UCSD-AML1 (cell line): ENCODE measurements at regions not wholly inside any gene's neighbourhood (a gene's known extent, or its start where the extent isn't known, plus 50 kb on each side); places are given as distances from the start of the nearest gene placed in this dataset.
"Not testable (repeated sequence)": the region's sequence is repeated elsewhere in the genome, so short reads cannot be mapped to it uniquely, and the experiment has no call there.

Experiments
- DNase-seq: peaks from one replicate; lab custom pipeline; 2025; ENCODE audit not compliant: unreplicated experiment; lab: John Stamatoyannopoulos, UW

- no peak for DNase-seq
Observed at GRCh38 chr11:29629286-29629685, 387.5 kb downstream of the KCNA4 start.

- no peak for DNase-seq
Observed at GRCh38 chr11:29628609-29629008, 388.2 kb downstream of the KCNA4 start.

GRCh38 chr11:29627541-29627940 lies 389.3 kb downstream of the KCNA4 start:
- DNase-seq = no peak

- no peak for DNase-seq
Observed at GRCh38 chr11:29623144-29623722, 393.6 kb downstream of the KCNA4 start.

GRCh38 chr11:29616611-29617010 lies 400.2 kb downstream of the KCNA4 start:
- no peak for DNase-seq

- no peak for DNase-seq
Observed at GRCh38 chr11:29612423-29612822, 404.4 kb downstream of the KCNA4 start.

- DNase-seq = no peak
Observed at GRCh38 chr11:29606330-29607031, 410.3 kb downstream of the KCNA4 start.

GRCh38 chr11:29600151-29600575 lies 416.7 kb downstream of the KCNA4 start:
- not testable (repeated sequence) for DNase-seq

- DNase-seq = no peak
Observed at GRCh38 chr11:29584342-29584741, 432.5 kb downstream of the KCNA4 start.

GRCh38 chr11:29578806-29579205 lies 438.0 kb downstream of the KCNA4 start:
- DNase-seq = no peak

GRCh38 chr11:29564486-29564885 lies 452.3 kb downstream of the KCNA4 start:
- DNase-seq = no peak

GRCh38 chr11:29562183-29562582 lies 454.6 kb downstream of the KCNA4 start:
- no peak for DNase-seq

GRCh38 chr11:29553990-29554389 lies 462.8 kb downstream of the KCNA4 start:
- no peak for DNase-seq

- DNase-seq = no peak
Observed at GRCh38 chr11:29538339-29539036, 478.3 kb downstream of the KCNA4 start.

- no peak for DNase-seq
Observed at GRCh38 chr11:29534836-29535235, 482.0 kb downstream of the KCNA4 start.

GRCh38 chr11:29530961-29531360 lies 485.9 kb downstream of the KCNA4 start:
- DNase-seq = no peak

- DNase-seq = peak; percentile 10
Observed at GRCh38 chr11:29527391-29527936, 489.4 kb downstream of the KCNA4 start.

GRCh38 chr11:29518389-29519174 lies 498.2 kb downstream of the KCNA4 start:
- DNase-seq = peak; percentile 10

GRCh38 chr11:29511394-29511793 lies 505.4 kb downstream of the KCNA4 start:
- DNase-seq = no peak

- DNase-seq = no peak
Observed at GRCh38 chr11:29507376-29507775, 509.5 kb downstream of the KCNA4 start.

- DNase-seq = no peak
Observed at GRCh38 chr11:29495676-29496075, 521.2 kb downstream of the KCNA4 start.
